BE2C (cell line): ENCODE measurements at regions not wholly inside any gene's neighbourhood (a gene's known extent, or its start where the extent isn't known, plus 50 kb on each side); places are given as distances from the start of the nearest gene placed in this dataset.

ENCODE experiments used
- DNase-seq: peaks from one replicate; pipeline ENCODE4 v3.0.0-alpha.2; 2020
- H3K27me3 ChIP-seq: fragments of 250-450 bp; sonication (Bioruptor Pico); 2 replicates; pipeline ENCODE4 v1.5.1; 2020; ENCODE audit warnings: mild to moderate bottlenecking
- H3K36me3 ChIP-seq: fragments of 250-450 bp; sonication (Bioruptor Pico); 2 replicates; pipeline ENCODE4 v1.5.1; 2020; ENCODE audit warnings: mild to moderate bottlenecking
- H3K4me1 ChIP-seq: fragments of 250-450 bp; sonication (Bioruptor Pico); 2 replicates; pipeline ENCODE4 v1.5.1; 2020
- H3K4me3 ChIP-seq: 2 replicates; pipeline ENCODE4 v1.5.1; 2011; ENCODE audit warnings: low read depth, low read length
- H3K9me3 ChIP-seq: fragments of 250-450 bp; sonication (Bioruptor Pico); 2 replicates; pipeline ENCODE4 v1.5.1; 2020
- TF ChIP-seq, protein P1 (sequence below): IDR thresholded peaks from 2 replicates; pipeline ENCODE4 v1.5.1; 2012; ENCODE audit warnings: mild to moderate bottlenecking, low read depth, low read length

DNA sequence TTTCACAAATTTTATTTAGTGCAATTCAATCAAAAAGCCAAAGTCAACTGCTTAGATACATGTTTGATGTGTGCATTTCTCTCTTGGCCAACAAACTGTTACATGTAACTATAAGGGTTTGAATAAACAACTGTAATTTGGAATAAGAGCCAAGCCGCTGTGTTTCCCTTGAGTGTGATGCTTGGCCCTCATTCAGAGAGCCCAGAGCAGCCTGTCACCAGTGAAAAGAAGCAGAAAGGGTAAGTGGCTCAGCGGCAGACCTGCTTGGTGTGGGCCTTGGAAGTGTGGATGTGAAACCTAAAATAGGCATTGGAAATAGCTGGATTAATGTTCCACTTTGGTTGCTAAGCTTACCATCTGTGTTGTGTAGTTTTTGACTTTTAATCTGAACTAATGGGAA, 924.6 kb downstream of the OLFM4 start:
- H3K9me3 ChIP-seq: no peaks in the 10 kb centered on the region
- DNase-seq: no peak

More for the DNA sequence above, 924.6 kb downstream of the OLFM4 start:
- Histone ChIP-seq H3K4me1 (no peaks in the 10 kb centered on the region), H3K27me3 (no peaks in the 10 kb centered on the region), H3K4me3 (no peak overlapping the region), H3K36me3 (no peaks in the 10 kb centered on the region)
- TF ChIP-seq, protein P1, sequence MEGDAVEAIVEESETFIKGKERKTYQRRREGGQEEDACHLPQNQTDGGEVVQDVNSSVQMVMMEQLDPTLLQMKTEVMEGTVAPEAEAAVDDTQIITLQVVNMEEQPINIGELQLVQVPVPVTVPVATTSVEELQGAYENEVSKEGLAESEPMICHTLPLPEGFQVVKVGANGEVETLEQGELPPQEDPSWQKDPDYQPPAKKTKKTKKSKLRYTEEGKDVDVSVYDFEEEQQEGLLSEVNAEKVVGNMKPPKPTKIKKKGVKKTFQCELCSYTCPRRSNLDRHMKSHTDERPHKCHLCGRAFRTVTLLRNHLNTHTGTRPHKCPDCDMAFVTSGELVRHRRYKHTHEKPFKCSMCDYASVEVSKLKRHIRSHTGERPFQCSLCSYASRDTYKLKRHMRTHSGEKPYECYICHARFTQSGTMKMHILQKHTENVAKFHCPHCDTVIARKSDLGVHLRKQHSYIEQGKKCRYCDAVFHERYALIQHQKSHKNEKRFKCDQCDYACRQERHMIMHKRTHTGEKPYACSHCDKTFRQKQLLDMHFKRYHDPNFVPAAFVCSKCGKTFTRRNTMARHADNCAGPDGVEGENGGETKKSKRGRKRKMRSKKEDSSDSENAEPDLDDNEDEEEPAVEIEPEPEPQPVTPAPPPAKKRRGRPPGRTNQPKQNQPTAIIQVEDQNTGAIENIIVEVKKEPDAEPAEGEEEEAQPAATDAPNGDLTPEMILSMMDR: no peak
